ENCODE measurements at regions not wholly inside any gene's neighbourhood (a gene's known extent, or its start where the extent isn't known, plus 50 kb on each side); places are given as distances from the start of the nearest gene placed in this dataset.

GRCh38 chr13:74966814-74967424, 515.0 kb downstream of the TBC1D4 start:
- no peak overlapping the region for H3K4me2 ChIP-seq
- no peaks in the 10 kb centered on the region for H3K9me3 ChIP-seq
- H3K9ac ChIP-seq, result no peak overlapping the region
- H3K79me2 ChIP-seq (ENCODE audit: insufficient read depth), result no peaks in the 10 kb centered on the region
- WGBS (ENCODE audit: low lambda C conversion rate), result 42% methylated on average over 5 of the region's 5 CpGs
- ChIA-PET POLR2A (no interaction called here), CTCF (interaction anchor here (1.0 to 1.1 kb wide), 2 partner anchors 207 to 249 kb away, joined by 3 read pairs; no protein-coding TSS in a partner anchor)
- H4K20me1 ChIP-seq (ENCODE audit: insufficient read depth), result no peaks in the 10 kb centered on the region
- peak in 1 of 2 experiments; percentile 25; a peak in 1 of 4 replicates for TF ChIP-seq EP300 (IDR thresholded peaks at IDR 0.05; ENCODE audit: borderline replicate concordance in 1 of 2, low read depth in 1 of 2, low read length in 1 of 2)
- TF ChIP-seq ZBTB33 (IDR thresholded peaks at IDR 0.05; ENCODE audit: borderline replicate concordance, low read depth), result no peak
- TF ChIP-seq FOXJ3 (CRISPR knock-in tag; IDR thresholded peaks at IDR 0.05), result no peak
- TF ChIP-seq RXRA (IDR thresholded peaks at IDR 0.05; ENCODE audit: borderline replicate concordance, low read depth), result no peak
- TF ChIP-seq RCOR1 (IDR thresholded peaks at IDR 0.05; ENCODE audit: low read length), result 0 out of 2 replicates have a peak, but pooled peaks have one; percentile 7
- TF ChIP-seq, protein P1, sequence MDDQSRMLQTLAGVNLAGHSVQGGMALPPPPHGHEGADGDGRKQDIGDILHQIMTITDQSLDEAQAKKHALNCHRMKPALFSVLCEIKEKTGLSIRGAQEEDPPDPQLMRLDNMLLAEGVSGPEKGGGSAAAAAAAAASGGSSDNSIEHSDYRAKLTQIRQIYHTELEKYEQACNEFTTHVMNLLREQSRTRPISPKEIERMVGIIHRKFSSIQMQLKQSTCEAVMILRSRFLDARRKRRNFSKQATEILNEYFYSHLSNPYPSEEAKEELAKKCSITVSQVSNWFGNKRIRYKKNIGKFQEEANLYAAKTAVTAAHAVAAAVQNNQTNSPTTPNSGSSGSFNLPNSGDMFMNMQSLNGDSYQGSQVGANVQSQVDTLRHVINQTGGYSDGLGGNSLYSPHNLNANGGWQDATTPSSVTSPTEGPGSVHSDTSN (IDR thresholded peaks at IDR 0.05), result no peak
- peak; percentile 55; the same call in 1 of the 2 replicates for TF ChIP-seq GATA2 (CRISPR knock-in tag; IDR thresholded peaks at IDR 0.05)
- peaks cover 0 to 12% of the 10 kb centered on the region in 2 experiments; a peak in 2 of 4 replicates for H3K4me1 ChIP-seq (ENCODE audit: control insufficient read depth in 1 of 2, insufficient read depth in 2 of 2, low read depth in 1 of 2, low read length in 1 of 2)
- no peak overlapping the region for H2AFZ ChIP-seq (ENCODE audit: low read depth)
- H3F3A ChIP-seq (replicated peaks; ENCODE audit: insufficient read depth), result no peaks in the 10 kb centered on the region
- no peaks in the 10 kb centered on the region for H3K9me2 ChIP-seq
- peak overlapping the region in 1 of 2 experiments; percentile 78; a peak in 2 of 4 replicates for H3K27ac ChIP-seq (ENCODE audit: low read depth in 2 of 2, low read length in 1 of 2)
- no peak overlapping the region for H3K4me3 ChIP-seq (ENCODE audit: low read depth in 2 of 2, low read length in 1 of 2)
- peak; percentile 55 for DNase-seq
- no peaks in the 10 kb centered on the region for H3K36me3 ChIP-seq (replicated peaks in 1 of 2; ENCODE audit: control insufficient read depth in 1 of 2, insufficient read depth in 2 of 2, low read length in 1 of 2)
- no peaks in the 10 kb centered on the region for H3K27me3 ChIP-seq (ENCODE audit: insufficient read depth)

GRCh38 chr13:74966275-74966674, 515.7 kb downstream of the TBC1D4 start:
- DNase-seq, result no peak
- no peak overlapping the region for H3K9ac ChIP-seq
- H3F3A ChIP-seq (replicated peaks; ENCODE audit: insufficient read depth), result no peaks in the 10 kb centered on the region
- no peaks in the 10 kb centered on the region for H4K20me1 ChIP-seq (ENCODE audit: insufficient read depth)
- TF ChIP-seq MAX (IDR thresholded peaks at IDR 0.05; ENCODE audit: low read depth) (no peak), EZH2phosphoT487 (IDR thresholded peaks at IDR 0.05; ENCODE audit: borderline replicate concordance, low read depth) (no peak), FOXM1 (IDR thresholded peaks at IDR 0.05; ENCODE audit: low read depth) (no peak), MEF2A (IDR thresholded peaks at IDR 0.05; ENCODE audit: borderline replicate concordance, low read depth) (no peak), NFIC (IDR thresholded peaks at IDR 0.05; ENCODE audit: borderline replicate concordance) (no peak), ZBTB33 (IDR thresholded peaks at IDR 0.05; ENCODE audit: borderline replicate concordance, low read depth) (no peak), SMC3 (IDR thresholded peaks at IDR 0.05; ENCODE audit: low read depth, low read length) (no peak), GATA2 (CRISPR knock-in tag; IDR thresholded peaks at IDR 0.05) (no peak), RAD21 (IDR thresholded peaks at IDR 0.05; ENCODE audit: low read length) (no peak), TAF1 (IDR thresholded peaks at IDR 0.05; ENCODE audit: borderline replicate concordance, low read depth, low read length) (no peak), POLR2AphosphoS5 (IDR thresholded peaks at IDR 0.05; ENCODE audit: low read depth, low read length) (no peak), TCF12 (IDR thresholded peaks at IDR 0.05) (no peak), RCOR1 (IDR thresholded peaks at IDR 0.05; ENCODE audit: low read length) (no peak), TEAD4 (IDR thresholded peaks at IDR 0.05; ENCODE audit: borderline replicate concordance, insufficient read depth) (no peak), EP300 (IDR thresholded peaks at IDR 0.05; ENCODE audit: borderline replicate concordance in 1 of 2, low read depth in 1 of 2, low read length in 1 of 2) (no peak)
- TF ChIP-seq, protein P2, sequence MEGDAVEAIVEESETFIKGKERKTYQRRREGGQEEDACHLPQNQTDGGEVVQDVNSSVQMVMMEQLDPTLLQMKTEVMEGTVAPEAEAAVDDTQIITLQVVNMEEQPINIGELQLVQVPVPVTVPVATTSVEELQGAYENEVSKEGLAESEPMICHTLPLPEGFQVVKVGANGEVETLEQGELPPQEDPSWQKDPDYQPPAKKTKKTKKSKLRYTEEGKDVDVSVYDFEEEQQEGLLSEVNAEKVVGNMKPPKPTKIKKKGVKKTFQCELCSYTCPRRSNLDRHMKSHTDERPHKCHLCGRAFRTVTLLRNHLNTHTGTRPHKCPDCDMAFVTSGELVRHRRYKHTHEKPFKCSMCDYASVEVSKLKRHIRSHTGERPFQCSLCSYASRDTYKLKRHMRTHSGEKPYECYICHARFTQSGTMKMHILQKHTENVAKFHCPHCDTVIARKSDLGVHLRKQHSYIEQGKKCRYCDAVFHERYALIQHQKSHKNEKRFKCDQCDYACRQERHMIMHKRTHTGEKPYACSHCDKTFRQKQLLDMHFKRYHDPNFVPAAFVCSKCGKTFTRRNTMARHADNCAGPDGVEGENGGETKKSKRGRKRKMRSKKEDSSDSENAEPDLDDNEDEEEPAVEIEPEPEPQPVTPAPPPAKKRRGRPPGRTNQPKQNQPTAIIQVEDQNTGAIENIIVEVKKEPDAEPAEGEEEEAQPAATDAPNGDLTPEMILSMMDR (IDR thresholded peaks at IDR 0.05), result no peak
- peaks cover 0 to 12% of the 10 kb centered on the region in 2 experiments; a peak in 2 of 4 replicates for H3K4me1 ChIP-seq (ENCODE audit: control insufficient read depth in 1 of 2, insufficient read depth in 2 of 2, low read depth in 1 of 2, low read length in 1 of 2)
- CTCF ChIA-PET, result interaction anchor here (1.1 kb wide), 1 partner anchor 250 kb away, joined by 3 read pairs; no protein-coding TSS in a partner anchor
- no peak overlapping the region for H3K4me3 ChIP-seq (ENCODE audit: low read depth in 2 of 2, low read length in 1 of 2)
- H3K36me3 ChIP-seq (replicated peaks in 1 of 2; ENCODE audit: control insufficient read depth in 1 of 2, insufficient read depth in 2 of 2, low read length in 1 of 2), result no peaks in the 10 kb centered on the region
- H3K27me3 ChIP-seq (ENCODE audit: insufficient read depth), result no peaks in the 10 kb centered on the region
- H3K79me2 ChIP-seq (ENCODE audit: insufficient read depth), result no peaks in the 10 kb centered on the region
- H3K9me3 ChIP-seq, result no peaks in the 10 kb centered on the region
- WGBS (ENCODE audit: low lambda C conversion rate), result 26% methylated on average over 4 of the region's 4 CpGs
- H3K4me2 ChIP-seq, result no peak overlapping the region
- no peaks in the 10 kb centered on the region for H3K9me2 ChIP-seq
- POLR2A ChIA-PET, result no interaction called here
- peak overlapping the region in 1 of 2 experiments; percentile 78; a peak in 2 of 4 replicates for H3K27ac ChIP-seq (ENCODE audit: low read depth in 2 of 2, low read length in 1 of 2)
- H2AFZ ChIP-seq (ENCODE audit: low read depth), result no peak overlapping the region
